Right cardiac atrium (tissue), 5 donors: ENCODE measurements at regions not wholly inside any gene's neighbourhood (a gene's known extent, or its start where the extent isn't known, plus 50 kb on each side); places are given as distances from the start of the nearest gene placed in this dataset.

Experiments used
- ATAC-seq, 2 donors: fragments of 200-7000 bp; cut with Tn5 transposase; one replicate each; pipeline versions ENCODE4 v1.8.0 to v1.9.1; 2020; ENCODE audit warnings: moderate library complexity in 2 of 2, mild to moderate bottlenecking in 1 of 2
- DNase-seq, 3 donors: peaks; one replicate each; pipeline ENCODE4 v3.0.0-alpha.2; 2020
- H3K27ac ChIP-seq: one replicate; pipeline ENCODE4 v1.5.1; 2013; ENCODE audit warnings: mild to moderate bottlenecking, low read length, control low read depth, moderate library complexity
- H3K27me3 ChIP-seq: one replicate; pipeline ENCODE4 v1.6.1; 2013; ENCODE audit not compliant: control insufficient read depth, insufficient read depth
- H3K4me1 ChIP-seq: one replicate; pipeline ENCODE4 v1.6.1; 2013; ENCODE audit warnings: low read length; ENCODE audit not compliant: control insufficient read depth, insufficient read depth
- H3K4me3 ChIP-seq: one replicate; pipeline ENCODE4 v1.5.1; 2013; ENCODE audit warnings: low read length, control low read depth
- H3K9me3 ChIP-seq: one replicate; pipeline ENCODE4 v1.6.1; 2013; ENCODE audit warnings: low read length; ENCODE audit not compliant: control insufficient read depth
- WGBS: extraction: QIAGEN DNeasy Blood & Tissue Kit; methylation state at CpG from one replicate; pipeline ENCODE4 v1.1.7; 2013; 5-methylcytosine and 5-hydroxymethylcytosine counted together
- intact Hi-C, 4 donors: fragments of 100-400 bp; cut with DNase I; formaldehyde crosslinking; loops; one replicate each; pipeline versions ENCODE4 v1.11.0 to v1.14.0; 2022 to 2023
- donor health status: healthy with polysubstance abuse.
- donor health status: DM: no; HTN: yes; CAD: no.
- donor health status: DM: no; HTN: no; CAD: no.
- donor health status: DM: no; HTN: yes; CAD: no; lungs with severe emphysema.
- donor health status: DM: yes; HTN: yes; CAD: no.

GRCh38 chr2:217289177-217289906 lies 429.5 kb upstream of the TNP1 start:
- DNase-seq (no peak), ATAC-seq (peak; percentile 85 to 89)
- Histone ChIP-seq H3K4me3 (no peak overlapping the region), H3K9me3 (no peaks in the 10 kb centered on the region), H3K27me3 (no peaks in the 10 kb centered on the region), H3K4me1 (peaks cover 2% of the 10 kb centered on the region), H3K27ac (peak overlapping the region; percentile 90)
- intact Hi-C loops, result no loop called here
- 64% methylated on average over 2 of the region's 2 CpGs for WGBS

- Histone ChIP-seq H3K27me3 (no peaks in the 10 kb centered on the region), H3K4me1 (peaks cover 2% of the 10 kb centered on the region), H3K27ac (no peak overlapping the region), H3K9me3 (no peaks in the 10 kb centered on the region), H3K4me3 (no peak overlapping the region)
- DNase-seq, result no peak
- 86% methylated on average over 3 of the region's 3 CpGs for WGBS
- intact Hi-C loops, result no loop called here
- ATAC-seq, result no peak
These were observed 428.7 kb upstream of the TNP1 start for GRCh38 chr2:217288472-217289063.

- DNase-seq (no peak), ATAC-seq (no peak)
- no peak overlapping the region for H3K27ac ChIP-seq
- H3K27me3 ChIP-seq, result no peaks in the 10 kb centered on the region
- WGBS, result 97% methylated on average over 2 of the region's 2 CpGs
- peaks cover 2% of the 10 kb centered on the region for H3K4me1 ChIP-seq
- intact Hi-C loops, result no loop called here
- H3K9me3 ChIP-seq, result no peaks in the 10 kb centered on the region
- H3K4me3 ChIP-seq, result no peak overlapping the region
These were observed 427.0 kb upstream of the TNP1 start for GRCh38 chr2:217286833-217287232.

DNA sequence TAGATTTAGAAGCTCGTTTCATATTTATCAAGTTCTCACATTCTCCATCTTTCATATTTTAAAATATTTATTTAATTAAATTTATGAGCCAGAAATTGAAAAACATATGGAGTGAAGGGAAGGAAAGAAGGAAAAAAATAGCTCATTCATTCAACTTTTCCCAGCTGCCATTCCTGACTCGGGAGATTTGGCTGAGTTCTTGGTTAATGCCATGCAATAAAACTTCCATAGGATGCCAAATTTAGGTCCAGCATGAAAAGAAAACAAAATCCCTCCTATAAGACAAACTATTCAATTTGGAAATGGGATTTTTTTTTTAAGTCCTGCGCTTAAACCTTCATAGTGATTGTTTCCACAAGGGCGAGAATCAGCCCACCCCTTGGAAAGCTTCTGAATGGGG lies 426.1 kb upstream of the TNP1 start:
- ATAC-seq (no peak), DNase-seq (no peak)
- H3K27me3 ChIP-seq, result no peaks in the 10 kb centered on the region
- H3K9me3 ChIP-seq, result no peaks in the 10 kb centered on the region
- H3K27ac ChIP-seq, result no peak overlapping the region
- intact Hi-C loops, result no loop called here
- 91% methylated on average over 4 of the region's 4 CpGs for WGBS
- peaks cover 2% of the 10 kb centered on the region for H3K4me1 ChIP-seq
- H3K4me3 ChIP-seq, result no peak overlapping the region

DNA sequence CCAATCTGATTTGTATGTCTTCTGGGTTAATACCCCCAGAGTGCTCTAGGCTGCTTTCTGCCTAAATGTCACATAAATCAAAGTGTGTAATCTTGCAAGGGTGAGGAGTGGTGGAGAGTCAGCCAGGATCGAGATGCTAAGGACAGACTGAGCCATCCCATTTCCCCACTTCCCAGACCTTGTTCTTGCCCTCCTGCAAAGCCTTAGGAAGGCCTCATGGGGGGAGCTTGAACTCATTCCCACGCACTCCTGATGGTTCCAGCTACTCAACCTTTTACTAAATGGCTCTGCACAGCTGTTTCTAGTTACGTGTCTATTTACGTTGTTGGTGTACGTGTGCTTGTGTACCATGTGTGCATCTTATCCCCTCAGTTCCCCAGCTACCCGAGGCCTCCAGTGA lies 423.6 kb upstream of the TNP1 start:
- ATAC-seq, result no peak

DNA sequence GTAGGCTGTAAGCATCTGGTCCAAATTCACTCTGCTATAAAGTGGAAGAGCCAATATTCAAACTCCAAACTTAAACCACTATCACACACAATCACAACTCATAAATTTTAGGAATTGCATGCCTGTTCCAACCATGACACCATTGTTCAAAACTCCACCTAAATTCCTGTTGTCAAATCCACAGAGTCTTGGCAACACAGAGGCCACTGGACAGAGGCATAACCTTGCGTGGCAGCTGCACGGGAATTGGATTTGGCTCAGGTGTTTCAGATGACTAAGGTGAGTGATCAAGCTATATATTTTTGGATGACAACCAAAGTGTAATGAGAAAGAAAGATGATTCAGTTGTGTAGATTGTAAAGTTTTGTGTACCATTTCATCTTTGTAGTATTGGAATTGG lies 422.7 kb upstream of the TNP1 start:
- H3K4me3 ChIP-seq, result no peak overlapping the region
- 82% methylated on average over 2 of the region's 2 CpGs for WGBS
- H3K27ac ChIP-seq, result no peak overlapping the region
- intact Hi-C loops, result no loop called here
- H3K4me1 ChIP-seq, result peaks cover 1% of the 10 kb centered on the region
- no peaks in the 10 kb centered on the region for H3K27me3 ChIP-seq
- no peaks in the 10 kb centered on the region for H3K9me3 ChIP-seq
- no peak for DNase-seq
- ATAC-seq, result no peak

More for the DNA sequence above, 423.6 kb upstream of the TNP1 start:
- intact Hi-C loops, result no loop called here
- Histone ChIP-seq H3K4me1 (no peaks in the 10 kb centered on the region), H3K9me3 (no peaks in the 10 kb centered on the region), H3K27me3 (no peaks in the 10 kb centered on the region), H3K4me3 (no peak overlapping the region), H3K27ac (no peak overlapping the region)
- WGBS, result 83% methylated on average over 6 of the region's 6 CpGs
- no peak for DNase-seq

DNA sequence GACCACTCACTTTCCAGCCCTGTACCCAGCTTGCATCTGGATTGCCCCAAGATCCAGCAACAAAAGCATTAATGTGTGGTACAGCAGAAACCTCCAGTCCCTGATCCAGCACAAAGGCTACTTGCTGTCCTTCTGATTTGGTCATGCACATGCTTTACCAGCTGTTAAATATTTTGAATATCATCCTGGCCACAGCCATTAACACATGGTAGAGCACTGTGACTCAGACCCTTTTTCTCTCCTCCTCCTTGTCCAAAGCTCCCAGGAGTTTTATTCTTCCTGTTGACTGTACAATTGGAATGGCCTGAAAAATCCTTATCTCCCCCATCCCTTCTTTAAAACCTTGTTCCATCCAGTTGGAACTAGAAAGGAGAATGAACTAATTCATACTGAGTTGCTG lies 419.7 kb upstream of the TNP1 start:
- Histone ChIP-seq H3K4me3 (no peak overlapping the region), H3K27me3 (no peaks in the 10 kb centered on the region), H3K27ac (peak overlapping the region; percentile 38), H3K4me1 (peaks cover 2% of the 10 kb centered on the region), H3K9me3 (no peaks in the 10 kb centered on the region)
- intact Hi-C loops, result no loop called here
- DNase-seq (no peak), ATAC-seq (peak; percentile 81 to 85)

GRCh38 chr2:217279140-217279539 lies 419.3 kb upstream of the TNP1 start:
- ATAC-seq (no peak), DNase-seq (no peak)
- intact Hi-C loops, result no loop called here
- Histone ChIP-seq H3K4me3 (no peak overlapping the region), H3K9me3 (no peaks in the 10 kb centered on the region), H3K27me3 (no peaks in the 10 kb centered on the region), H3K27ac (peak overlapping the region; percentile 38), H3K4me1 (peaks cover 5% of the 10 kb centered on the region)
- 72% methylated on average over 3 of the region's 3 CpGs for WGBS

DNA sequence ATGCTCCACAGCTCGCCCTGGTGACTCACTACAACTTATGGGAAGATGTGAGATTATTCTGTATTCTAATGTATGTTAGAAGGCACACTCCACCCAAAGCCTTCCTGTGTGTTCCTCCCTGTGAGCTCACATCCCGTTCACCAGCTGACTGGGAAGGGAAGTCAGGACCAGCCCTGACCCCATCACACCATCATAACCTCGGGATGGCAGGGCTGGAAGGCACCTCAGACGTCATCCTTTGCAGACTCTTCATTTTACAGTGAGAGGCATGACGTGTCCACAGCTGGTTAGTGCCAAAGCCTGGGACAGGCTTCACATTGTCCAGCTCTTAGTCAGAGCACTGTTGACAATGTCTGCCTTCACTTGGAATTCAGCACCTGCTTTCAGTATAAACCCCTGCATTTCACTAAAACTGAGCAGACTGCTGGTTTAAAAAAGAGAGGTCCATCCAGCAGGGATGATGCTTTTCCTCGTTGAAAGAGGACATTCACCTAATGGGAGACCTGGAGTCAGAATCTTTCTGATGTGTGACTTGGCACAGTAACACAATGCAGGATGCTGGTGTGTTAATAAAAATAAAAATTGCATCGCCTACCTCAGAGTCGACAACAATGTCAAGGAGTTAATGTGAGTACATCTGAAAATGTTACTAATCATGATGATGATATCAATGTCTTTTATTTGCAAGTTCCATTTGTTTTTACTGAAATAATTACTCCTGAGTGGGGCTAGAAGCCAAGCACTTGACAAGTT lies 418.0 kb upstream of the TNP1 start:
- Histone ChIP-seq H3K27ac (no peak overlapping the region), H3K9me3 (no peaks in the 10 kb centered on the region), H3K27me3 (no peaks in the 10 kb centered on the region), H3K4me3 (no peak overlapping the region), H3K4me1 (peaks cover 9% of the 10 kb centered on the region)
- DNase-seq (peak in 1 of 3 donors; percentile 30), ATAC-seq (peak; percentile 40 to 84)
- WGBS, result 57% methylated on average over 8 of the region's 8 CpGs
- intact Hi-C loops, result no loop called here

DNA sequence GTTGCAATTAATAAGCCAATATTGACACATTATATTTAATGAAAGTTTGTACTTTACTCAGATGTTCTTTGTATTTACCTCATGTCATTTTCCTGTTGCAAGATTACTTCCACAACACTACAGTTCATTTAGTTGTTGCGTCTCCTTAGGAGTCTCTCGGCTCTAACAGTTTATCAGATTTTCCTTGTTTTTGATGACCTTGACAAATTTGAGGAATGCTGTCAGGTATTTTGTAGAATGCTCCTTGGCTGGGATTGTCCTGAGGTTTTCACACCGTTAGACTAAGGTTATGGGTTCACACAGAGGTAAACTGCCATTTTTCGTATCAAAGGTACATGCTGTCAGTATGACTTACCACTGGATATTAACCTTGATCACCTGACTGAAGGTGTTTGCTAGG lies 416.6 kb upstream of the TNP1 start:
- DNase-seq (no peak), ATAC-seq (no peak)
- H3K4me1 ChIP-seq, result peaks cover 9% of the 10 kb centered on the region
- H3K4me3 ChIP-seq, result no peak overlapping the region
- 95% methylated on average over 4 of the region's 4 CpGs for WGBS
- no peaks in the 10 kb centered on the region for H3K27me3 ChIP-seq
- H3K9me3 ChIP-seq, result no peaks in the 10 kb centered on the region
- intact Hi-C loops, result no loop called here
- H3K27ac ChIP-seq, result no peak overlapping the region

DNA sequence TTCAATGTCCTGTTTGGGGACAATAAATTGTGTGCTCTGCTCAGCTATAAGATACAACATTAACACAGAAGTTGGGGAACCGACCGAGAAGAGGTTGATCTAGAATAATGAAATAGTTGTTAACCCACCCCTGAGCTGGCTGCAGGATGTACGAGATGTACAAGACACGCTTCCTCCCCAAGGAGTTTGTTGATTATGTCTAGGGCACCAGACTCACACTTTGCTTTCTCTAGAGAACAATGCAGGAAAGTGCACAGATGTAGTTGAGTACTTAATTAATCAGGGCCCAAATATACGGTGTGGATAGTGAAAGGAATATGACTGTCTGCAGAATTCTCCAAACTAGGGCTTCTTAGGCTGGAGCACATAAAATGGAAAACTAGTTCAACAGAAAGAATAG lies 415.2 kb upstream of the TNP1 start:
- Histone ChIP-seq H3K4me1 (peaks cover 9% of the 10 kb centered on the region), H3K9me3 (no peaks in the 10 kb centered on the region), H3K4me3 (no peak overlapping the region), H3K27ac (no peak overlapping the region), H3K27me3 (no peaks in the 10 kb centered on the region)
- no peak for ATAC-seq
- 59% methylated on average over 5 of the region's 5 CpGs for WGBS
- no peak for DNase-seq
- intact Hi-C loops, result no loop called here
